ENCODE measurements at regions not wholly inside any gene's neighbourhood (a gene's known extent, or its start where the extent isn't known, plus 50 kb on each side); places are given as distances from the start of the nearest gene placed in this dataset.

GRCh38 chr3:157695103-157695502 lies 191.9 kb upstream of the VEPH1 start:
- Histone ChIP-seq H3K27me3 (no peaks in the 10 kb centered on the region), H3K9me3 (no peaks in the 10 kb centered on the region), H3K4me3 (ENCODE audit: low read depth, low read length) (no peak overlapping the region), H3K36me3 (no peaks in the 10 kb centered on the region), H3K4me1 (no peaks in the 10 kb centered on the region)
- DNase-seq = no peak
- TF ChIP-seq CTCF (IDR thresholded peaks at IDR 0.05; ENCODE audit: low read depth, low read length) = no peak

DNA sequence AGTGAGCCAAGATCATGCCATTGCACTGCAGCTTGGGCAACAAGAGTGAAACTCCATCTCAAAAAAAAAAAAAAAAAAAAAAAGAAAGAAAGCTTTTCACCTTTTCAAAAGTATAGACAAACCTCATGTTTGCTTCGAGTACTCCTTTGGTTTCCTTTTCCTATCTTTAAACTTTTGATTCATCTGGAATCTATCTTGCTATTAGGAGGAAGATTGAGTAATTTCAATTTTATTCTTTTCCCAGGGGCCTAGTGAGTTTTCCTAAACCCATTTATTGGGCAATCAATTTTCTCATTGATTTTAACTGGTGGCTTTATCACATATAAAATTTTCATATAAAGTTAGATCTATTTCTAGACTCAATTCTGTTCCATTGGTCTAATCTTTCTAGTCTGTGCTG lies 190.5 kb upstream of the VEPH1 start:
- no peak for DNase-seq
- H3K36me3 ChIP-seq = no peaks in the 10 kb centered on the region
- H3K4me1 ChIP-seq = no peaks in the 10 kb centered on the region
- no peaks in the 10 kb centered on the region for H3K9me3 ChIP-seq
- no peaks in the 10 kb centered on the region for H3K27me3 ChIP-seq
- no peak overlapping the region for H3K4me3 ChIP-seq (ENCODE audit: low read depth, low read length)
- no peak for TF ChIP-seq CTCF (IDR thresholded peaks at IDR 0.05; ENCODE audit: low read depth, low read length)

DNA sequence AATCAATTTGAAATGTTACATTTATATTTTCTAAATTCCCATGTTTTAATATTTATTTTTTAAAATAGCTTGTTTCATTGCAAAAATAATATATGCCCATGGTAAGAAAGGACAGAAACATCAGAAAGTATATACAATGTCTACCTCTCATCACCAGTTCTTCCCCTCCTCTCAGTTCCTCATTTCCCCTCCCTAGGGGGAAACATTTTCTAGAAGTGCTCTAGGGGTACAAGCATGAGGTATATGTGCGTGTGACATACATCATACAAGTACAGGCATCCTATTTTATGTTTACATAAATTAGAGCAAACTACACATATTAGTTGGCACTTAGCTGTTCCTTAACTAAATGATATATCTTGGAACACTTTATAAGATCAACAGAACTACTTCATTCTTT lies 189.3 kb upstream of the VEPH1 start:
- no peak for DNase-seq
- no peaks in the 10 kb centered on the region for H3K36me3 ChIP-seq
- no peaks in the 10 kb centered on the region for H3K4me1 ChIP-seq
- no peaks in the 10 kb centered on the region for H3K9me3 ChIP-seq
- H3K27me3 ChIP-seq = no peaks in the 10 kb centered on the region
- TF ChIP-seq CTCF (IDR thresholded peaks at IDR 0.05; ENCODE audit: low read depth, low read length) = no peak
- H3K4me3 ChIP-seq (ENCODE audit: low read depth, low read length) = no peak overlapping the region

- H3K4me3 ChIP-seq (ENCODE audit: low read depth, low read length) = no peak overlapping the region
- H3K9me3 ChIP-seq = no peaks in the 10 kb centered on the region
- no peaks in the 10 kb centered on the region for H3K27me3 ChIP-seq
- H3K4me1 ChIP-seq = no peaks in the 10 kb centered on the region; the same call in 1 of the 2 replicates
- DNase-seq = no peak
- no peaks in the 10 kb centered on the region for H3K36me3 ChIP-seq
- TF ChIP-seq CTCF (IDR thresholded peaks at IDR 0.05; ENCODE audit: low read depth, low read length) = no peak
Observed at GRCh38 chr3:157683668-157684067, 180.5 kb upstream of the VEPH1 start.

GRCh38 chr3:157672061-157672460 lies 168.8 kb upstream of the VEPH1 start:
- Histone ChIP-seq H3K27me3 (no peaks in the 10 kb centered on the region), H3K4me3 (ENCODE audit: low read depth, low read length) (no peak overlapping the region), H3K9me3 (no peaks in the 10 kb centered on the region), H3K36me3 (no peaks in the 10 kb centered on the region), H3K4me1 (peaks cover 16% of the 10 kb centered on the region)
- no peak for TF ChIP-seq CTCF (IDR thresholded peaks at IDR 0.05; ENCODE audit: low read depth, low read length)
- DNase-seq = no peak

DNA sequence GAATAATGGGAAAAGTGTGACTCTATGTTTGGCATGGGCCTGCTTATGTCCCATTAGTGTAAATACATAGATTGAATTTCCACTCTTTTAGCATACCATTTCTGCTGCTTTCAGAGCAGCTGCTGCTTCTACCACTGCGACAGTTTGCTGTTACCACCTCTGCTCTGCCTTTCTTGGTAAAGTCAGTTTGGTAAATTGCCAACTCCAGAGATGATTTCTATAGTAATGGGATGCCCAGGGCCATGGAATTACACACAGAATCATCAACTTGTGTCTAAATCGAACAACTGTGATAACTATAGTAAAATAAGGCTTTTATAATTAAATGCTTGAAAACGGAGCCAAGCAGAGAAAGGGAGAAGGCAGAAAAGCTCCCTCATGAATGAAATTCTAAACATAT lies 168.4 kb upstream of the VEPH1 start:
- DNase-seq = peak; percentile 11
- H3K9me3 ChIP-seq = no peaks in the 10 kb centered on the region
- TF ChIP-seq CTCF (IDR thresholded peaks at IDR 0.05; ENCODE audit: low read depth, low read length) = no peak
- H3K4me3 ChIP-seq (ENCODE audit: low read depth, low read length) = no peak overlapping the region
- H3K4me1 ChIP-seq = peaks cover 16% of the 10 kb centered on the region
- H3K36me3 ChIP-seq = no peaks in the 10 kb centered on the region
- no peaks in the 10 kb centered on the region for H3K27me3 ChIP-seq
